ENCODE measurements at regions not wholly inside any gene's neighbourhood (a gene's known extent, or its start where the extent isn't known, plus 50 kb on each side); places are given as distances from the start of the nearest gene placed in this dataset.

DNA sequence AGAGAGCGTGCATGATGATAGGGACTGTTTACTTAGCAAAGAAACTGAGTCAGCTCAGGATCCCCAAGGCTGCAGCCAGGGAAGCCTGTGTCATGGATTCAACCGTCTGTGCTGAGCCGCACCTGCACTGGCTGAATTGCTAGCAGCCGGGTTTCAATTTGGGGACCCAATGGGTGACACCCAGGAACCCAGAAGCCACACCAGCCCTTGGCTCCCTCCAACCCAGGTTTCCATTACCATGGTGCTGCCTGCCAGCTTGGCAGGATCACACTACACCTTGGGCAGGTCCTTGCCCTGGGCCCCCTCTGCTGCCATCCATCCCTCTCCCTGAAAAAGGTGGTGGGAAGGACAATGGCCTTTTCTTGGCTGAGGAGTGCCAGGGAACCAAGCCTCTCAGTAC, 64.0 kb upstream of the CLDN14 start:
- Mint-ChIP-seq H3K9me3 (ENCODE audit: unreplicated experiment) (no peaks in the 10 kb centered on the region), H3K27me3 (ENCODE audit: insufficient read depth, unreplicated experiment) (peaks cover 6% of the 10 kb centered on the region), H3K27ac (ENCODE audit: unreplicated experiment) (no peak overlapping the region), H3K4me1 (ENCODE audit: low read depth, unreplicated experiment) (no peaks in the 10 kb centered on the region), H3K36me3 (ENCODE audit: insufficient read depth, unreplicated experiment) (no peaks in the 10 kb centered on the region), H3K4me3 (ENCODE audit: unreplicated experiment) (no peak overlapping the region)
- POLR2A ChIA-PET: no interaction called here
- TF ChIP-seq CTCF (IDR thresholded peaks at IDR 0.05; ENCODE audit: insufficient read depth in 1 of 2, low read depth in 1 of 2, low read length in 1 of 2, severe bottlenecking in 1 of 2, unreplicated experiment in 1 of 2): no peak
- H3K4me3 ChIP-seq (ENCODE audit: low read depth, low read length): no peak overlapping the region
- H3K9me3 ChIP-seq: no peaks in the 10 kb centered on the region
- no peaks in the 10 kb centered on the region; the same call in 1 of the 2 replicates for H3K27me3 ChIP-seq (replicated peaks; ENCODE audit: control insufficient read depth, insufficient read depth, low read length)
- no TSS peak for BruUV-seq (replicated peaks)
- intact Hi-C loops (cut with micrococcal nuclease; ENCODE audit: unreplicated experiment): no loop called here
- CTCF ChIA-PET: no interaction called here
- no peak for DNase-seq
- no peaks in the 10 kb centered on the region for H3K36me3 ChIP-seq (ENCODE audit: control insufficient read depth, insufficient read depth, low read length)
- no peaks in the 10 kb centered on the region for H3K4me1 ChIP-seq

DNA sequence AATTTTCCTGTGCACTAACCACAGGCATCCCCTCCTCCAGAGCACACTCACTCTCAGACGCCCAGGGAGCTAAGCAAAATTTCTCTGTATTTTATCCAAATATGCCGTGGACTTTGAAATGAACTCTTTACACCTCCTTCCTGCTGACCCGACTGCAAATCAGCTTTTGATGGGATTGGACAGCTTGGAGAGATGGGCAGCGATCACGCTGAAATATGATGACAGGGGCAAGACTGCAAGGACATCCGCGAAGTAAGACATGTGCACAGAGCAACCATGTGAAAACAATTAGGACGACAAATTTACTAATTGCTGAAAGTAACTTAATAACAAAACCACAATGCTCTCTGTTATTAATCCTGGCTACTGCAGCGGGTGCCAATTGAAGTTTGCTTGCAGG, 64.6 kb upstream of the CLDN14 start:
- DNase-seq: no peak
- no peaks in the 10 kb centered on the region for H3K9me3 ChIP-seq
- H3K27me3 Mint-ChIP-seq (ENCODE audit: insufficient read depth, unreplicated experiment): peaks cover 6% of the 10 kb centered on the region
- H3K4me1 ChIP-seq: no peaks in the 10 kb centered on the region
- no peak overlapping the region for H3K4me3 ChIP-seq (ENCODE audit: low read depth, low read length)
- intact Hi-C loops (cut with micrococcal nuclease; ENCODE audit: unreplicated experiment): no loop called here
- H3K4me3 Mint-ChIP-seq (ENCODE audit: unreplicated experiment): no peak overlapping the region
- H3K4me1 Mint-ChIP-seq (ENCODE audit: low read depth, unreplicated experiment): no peaks in the 10 kb centered on the region
- H3K36me3 ChIP-seq (ENCODE audit: control insufficient read depth, insufficient read depth, low read length): no peaks in the 10 kb centered on the region
- no peak overlapping the region for H3K27ac Mint-ChIP-seq (ENCODE audit: unreplicated experiment)
- CTCF ChIA-PET: no interaction called here
- POLR2A ChIA-PET: no interaction called here
- no peaks in the 10 kb centered on the region; the same call in 1 of the 2 replicates for H3K27me3 ChIP-seq (replicated peaks; ENCODE audit: control insufficient read depth, insufficient read depth, low read length)
- TF ChIP-seq CTCF (IDR thresholded peaks at IDR 0.05; ENCODE audit: insufficient read depth in 1 of 2, low read depth in 1 of 2, low read length in 1 of 2, severe bottlenecking in 1 of 2, unreplicated experiment in 1 of 2): no peak
- BruUV-seq (replicated peaks): no TSS peak
- no peaks in the 10 kb centered on the region for H3K9me3 Mint-ChIP-seq (ENCODE audit: unreplicated experiment)
- no peaks in the 10 kb centered on the region for H3K36me3 Mint-ChIP-seq (ENCODE audit: insufficient read depth, unreplicated experiment)

DNA sequence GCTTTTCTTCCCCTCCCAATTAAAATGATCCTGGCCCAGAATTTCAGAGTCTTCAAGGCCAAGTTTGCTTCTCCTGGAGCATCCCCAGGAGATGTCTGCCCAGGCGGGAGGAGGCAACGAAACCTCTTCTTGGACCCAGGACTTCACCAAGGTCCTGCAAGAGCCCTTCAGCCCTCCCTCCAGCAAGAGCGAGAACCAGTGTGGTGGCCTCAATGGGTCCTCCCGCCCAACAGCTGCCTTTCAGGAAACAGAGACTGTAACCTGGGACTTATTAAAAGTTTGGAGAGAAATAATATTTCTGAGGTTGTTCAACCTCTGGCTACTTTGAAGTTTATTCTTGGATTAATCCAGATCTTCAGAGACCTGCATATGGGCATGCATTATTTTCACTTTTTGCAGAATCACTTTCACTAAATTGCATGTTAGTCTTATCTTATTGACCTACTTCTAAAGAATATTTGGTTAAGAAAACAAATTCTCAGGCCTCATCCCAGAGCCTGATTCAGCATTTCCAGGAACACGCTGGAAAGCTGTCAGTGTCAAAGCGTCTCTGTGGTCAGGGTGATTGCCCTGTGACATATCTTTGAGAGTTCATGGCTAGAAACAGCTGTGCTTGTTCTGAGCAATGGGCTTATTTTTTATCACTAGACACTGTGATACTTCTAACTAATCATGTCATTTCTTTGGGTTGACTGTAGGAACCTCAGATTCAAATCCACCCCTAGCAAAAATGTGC, 66.0 kb upstream of the CLDN14 start:
- Mint-ChIP-seq H3K9me3 (ENCODE audit: unreplicated experiment) (no peaks in the 10 kb centered on the region), H3K27ac (ENCODE audit: unreplicated experiment) (no peak overlapping the region), H3K4me1 (ENCODE audit: low read depth, unreplicated experiment) (no peaks in the 10 kb centered on the region), H3K36me3 (ENCODE audit: insufficient read depth, unreplicated experiment) (no peaks in the 10 kb centered on the region), H3K27me3 (ENCODE audit: insufficient read depth, unreplicated experiment) (peaks cover 8% of the 10 kb centered on the region), H3K4me3 (ENCODE audit: unreplicated experiment) (no peak overlapping the region)
- H3K4me1 ChIP-seq: no peaks in the 10 kb centered on the region
- ChIA-PET POLR2A (no interaction called here), CTCF (no interaction called here)
- no peak for TF ChIP-seq CTCF (IDR thresholded peaks at IDR 0.05; ENCODE audit: insufficient read depth in 1 of 2, low read depth in 1 of 2, low read length in 1 of 2, severe bottlenecking in 1 of 2, unreplicated experiment in 1 of 2)
- intact Hi-C loops (cut with micrococcal nuclease; ENCODE audit: unreplicated experiment): no loop called here
- H3K4me3 ChIP-seq (ENCODE audit: low read depth, low read length): no peak overlapping the region
- DNase-seq: no peak
- H3K9me3 ChIP-seq: no peaks in the 10 kb centered on the region
- H3K27me3 ChIP-seq (replicated peaks; ENCODE audit: control insufficient read depth, insufficient read depth, low read length): no peaks in the 10 kb centered on the region; the same call in 1 of the 2 replicates
- BruUV-seq (replicated peaks): no TSS peak
- H3K36me3 ChIP-seq (ENCODE audit: control insufficient read depth, insufficient read depth, low read length): no peaks in the 10 kb centered on the region

Data from Caco-2 (cell line).